H1 (cell line): ENCODE measurements at regions not wholly inside any gene's neighbourhood (a gene's known extent, or its start where the extent isn't known, plus 50 kb on each side); places are given as distances from the start of the nearest gene placed in this dataset.

ENCODE experiments used
- CTBP2 ChIP-seq: IDR thresholded peaks from 2 replicates; pipeline ENCODE4 v1.7.0; 2011; ENCODE audit warnings: borderline replicate concordance, mild to moderate bottlenecking, moderate library complexity, mixed read lengths, low read length; ENCODE audit not compliant: insufficient read depth, insufficient read length
- EP300 ChIP-seq, 2 experiments: IDR thresholded peaks; 1 replicate in 1 of 2; 2 replicates in 1 of 2; pipeline ENCODE4 v1.6.1; 2011 to 2012; ENCODE audit warnings: low read depth in 2 of 2, low read length in 2 of 2, mild to moderate bottlenecking in 2 of 2, borderline replicate concordance in 1 of 2, inconsistent platforms in 1 of 2, moderate library complexity in 1 of 2
- SIN3A ChIP-seq, 2 experiments: IDR thresholded peaks in 1 of 2; conservative IDR thresholded peaks in 1 of 2; 2 replicates each; pipeline ENCODE4 v1.6.1; 2011 to 2012; ENCODE audit warnings: low read length in 2 of 2, improper control_type of control experiment in 1 of 2, low read depth in 1 of 2, mild to moderate bottlenecking in 1 of 2
- SP1 ChIP-seq: IDR thresholded peaks from 2 replicates; pipeline ENCODE4 v1.6.1; 2011; ENCODE audit warnings: low read depth, low read length
- SP2 ChIP-seq: IDR thresholded peaks from 2 replicates; pipeline ENCODE4 v1.6.1; 2012; ENCODE audit warnings: mild to moderate bottlenecking, low read length, inconsistent platforms

DNA sequence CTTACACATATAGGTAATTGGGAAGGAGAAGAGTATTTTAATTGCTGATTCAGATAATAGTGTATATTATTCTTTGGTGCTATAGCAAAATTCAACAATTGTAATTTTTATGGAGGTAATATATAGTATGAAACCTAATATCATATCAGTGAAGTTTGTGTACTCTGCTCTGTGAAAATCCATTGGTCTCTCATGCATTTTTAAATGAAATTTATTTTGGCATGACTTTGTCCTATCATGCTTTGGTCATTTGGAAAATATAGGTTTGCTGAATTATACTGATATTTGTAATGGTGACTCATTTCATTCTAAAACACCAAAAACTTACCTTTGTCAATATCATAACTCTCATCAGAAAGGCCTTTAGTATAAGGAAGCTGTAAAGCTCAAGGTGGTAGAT lies 962.0 kb upstream of the NOVA1 start (continued):
- TF ChIP-seq SIN3A (conservative IDR thresholded peaks at IDR 0.05 in 1 of 2, IDR thresholded peaks at IDR 0.05 in 1 of 2; ENCODE audit: low read depth in 1 of 2, low read length in 2 of 2) (no peak), SP2 (no peak), EP300 (IDR thresholded peaks at IDR 0.05; ENCODE audit: borderline replicate concordance in 1 of 2, low read depth in 2 of 2, low read length in 2 of 2) (no peak), SP1 (no peak), CTBP2 (no peak)
